HG03457 (cell line): ENCODE measurements at regions not wholly inside any gene's neighbourhood (a gene's known extent, or its start where the extent isn't known, plus 50 kb on each side); places are given as distances from the start of the nearest gene placed in this dataset.
"Not testable (repeated sequence)": the region's sequence is repeated elsewhere in the genome, so short reads cannot be mapped to it uniquely, and the experiment has no call there.

Experiments
- ATAC-seq: cut with Tn5 transposase; IDR thresholded peaks from one replicate; pipeline ENCODE4 v1.9.1; 2021; ENCODE audit warnings: moderate number of reproducible peaks; ENCODE audit not compliant: unreplicated experiment

- no peak for ATAC-seq
Observed at GRCh38 chr4:125573786-125574185, 259.0 kb downstream of the FAT4 start.

GRCh38 chr4:125582302-125582701, 267.5 kb downstream of the FAT4 start:
- ATAC-seq: no peak

DNA sequence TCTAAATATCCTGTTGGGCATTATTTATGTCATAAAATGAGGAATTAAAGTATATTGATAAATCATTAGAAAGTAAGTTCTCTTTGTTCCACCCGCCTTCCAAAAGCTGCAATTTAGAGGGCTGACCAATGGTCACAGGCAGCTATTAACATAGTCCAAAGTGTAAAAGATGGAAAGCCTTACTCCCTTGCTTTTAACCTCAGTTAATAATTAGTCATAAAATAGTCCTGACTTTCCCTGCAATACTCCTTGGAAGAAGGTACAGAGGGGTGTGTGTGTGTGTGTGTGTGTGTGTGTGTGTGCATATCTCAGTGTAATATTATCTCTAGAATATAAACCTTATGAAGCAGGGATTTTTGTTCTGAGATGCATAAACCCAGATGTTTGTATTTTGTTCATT, 275.4 kb downstream of the FAT4 start:
- ATAC-seq: no peak

- no peak for ATAC-seq
Observed at GRCh38 chr4:125591290-125591689, 276.5 kb downstream of the FAT4 start.

DNA sequence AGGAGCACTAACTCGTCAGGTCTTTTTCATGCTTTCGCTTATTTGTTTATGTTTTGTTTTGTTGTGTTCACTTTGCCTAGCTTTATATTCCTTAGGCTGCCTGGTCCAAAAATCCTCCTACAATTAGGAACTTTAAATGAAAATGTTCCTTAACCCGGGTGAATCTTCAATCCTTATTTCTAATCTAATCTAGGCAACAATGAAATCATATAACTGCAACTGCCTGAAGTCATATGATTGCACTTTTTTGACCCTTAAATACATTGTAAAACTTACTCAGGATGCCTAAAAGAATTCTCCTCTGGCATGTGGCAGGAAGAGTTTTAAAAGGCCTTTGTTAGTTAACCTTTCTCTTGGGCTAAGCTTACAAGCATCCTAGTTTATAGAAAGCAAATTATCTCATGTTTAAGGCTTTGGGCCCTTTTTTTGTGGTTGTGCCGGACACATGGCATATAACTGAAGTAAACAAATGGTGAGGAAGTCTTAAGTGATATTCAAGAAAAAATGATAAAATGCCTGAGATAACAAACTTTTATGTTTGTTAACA, 279.4 kb downstream of the FAT4 start:
- no peak for ATAC-seq

- ATAC-seq: not testable (repeated sequence)
Observed at GRCh38 chr4:125605926-125606325, 291.2 kb downstream of the FAT4 start.

GRCh38 chr4:125620066-125620860, 305.5 kb downstream of the FAT4 start:
- ATAC-seq: no peak

GRCh38 chr4:125624951-125625350, 310.2 kb downstream of the FAT4 start:
- no peak for ATAC-seq

GRCh38 chr4:125626946-125627345, 312.2 kb downstream of the FAT4 start:
- no peak for ATAC-seq

DNA sequence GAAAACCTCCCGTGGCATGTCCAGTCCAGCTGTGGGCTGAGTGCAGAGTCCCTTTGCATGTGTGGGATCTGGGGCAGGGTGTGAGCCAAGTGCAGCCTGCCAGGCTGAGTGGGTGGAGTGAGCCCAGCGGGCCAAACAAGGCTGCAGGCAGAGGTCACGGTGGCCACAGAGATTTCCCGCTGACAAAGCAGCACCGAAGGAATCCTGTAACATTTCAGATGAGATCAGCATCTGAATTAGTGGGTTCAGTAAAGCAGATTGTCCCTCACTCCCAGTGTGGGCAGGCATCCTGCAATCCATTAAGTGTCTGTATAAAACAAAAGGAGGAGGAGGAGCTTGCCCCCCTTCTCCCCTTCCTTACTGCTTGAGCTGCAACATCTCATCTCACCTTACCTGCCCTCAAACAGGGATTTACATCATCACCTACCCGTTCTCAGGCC, 324.4 kb downstream of the FAT4 start:
- ATAC-seq: no peak

- no peak for ATAC-seq
Observed at GRCh38 chr4:125641611-125642010, 326.9 kb downstream of the FAT4 start.

DNA sequence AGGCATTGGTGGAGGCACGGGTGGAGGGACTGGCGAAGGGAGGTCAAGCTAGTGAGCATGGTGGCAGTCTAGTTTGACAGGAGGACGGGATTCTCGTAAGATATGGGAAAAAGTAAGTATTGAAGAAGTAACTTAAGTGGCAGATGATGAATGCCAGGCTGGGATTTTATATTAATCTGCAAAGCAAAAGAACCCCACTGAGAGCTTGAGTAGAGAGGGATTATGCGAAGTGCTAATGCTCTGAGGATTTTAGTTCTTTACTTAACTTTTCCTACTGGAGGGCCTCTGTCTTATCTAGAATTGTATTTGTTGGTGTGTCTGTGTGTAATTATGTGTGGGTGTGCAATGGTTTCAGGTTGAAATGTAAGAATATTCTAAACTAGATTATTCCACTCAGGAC, 327.9 kb downstream of the FAT4 start:
- no peak for ATAC-seq

DNA sequence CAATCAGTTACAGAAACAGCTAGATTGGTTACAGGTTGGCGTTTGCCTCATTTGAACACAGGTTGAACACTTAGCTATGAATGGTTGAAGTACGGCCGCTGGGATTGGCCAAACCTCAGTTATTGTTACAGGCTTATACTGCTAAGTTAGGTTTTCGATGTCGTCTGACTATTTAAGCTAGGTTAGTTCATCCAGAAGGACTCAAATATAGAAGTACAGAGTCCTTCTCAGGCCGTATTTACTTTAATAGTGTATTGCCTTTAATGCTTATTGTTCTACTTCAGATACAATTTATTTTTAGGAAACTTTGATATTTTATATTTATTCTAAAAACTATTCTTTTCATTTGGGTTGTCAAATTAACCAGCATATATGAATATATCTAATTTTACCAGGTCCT, 334.7 kb downstream of the FAT4 start:
- no peak for ATAC-seq

DNA sequence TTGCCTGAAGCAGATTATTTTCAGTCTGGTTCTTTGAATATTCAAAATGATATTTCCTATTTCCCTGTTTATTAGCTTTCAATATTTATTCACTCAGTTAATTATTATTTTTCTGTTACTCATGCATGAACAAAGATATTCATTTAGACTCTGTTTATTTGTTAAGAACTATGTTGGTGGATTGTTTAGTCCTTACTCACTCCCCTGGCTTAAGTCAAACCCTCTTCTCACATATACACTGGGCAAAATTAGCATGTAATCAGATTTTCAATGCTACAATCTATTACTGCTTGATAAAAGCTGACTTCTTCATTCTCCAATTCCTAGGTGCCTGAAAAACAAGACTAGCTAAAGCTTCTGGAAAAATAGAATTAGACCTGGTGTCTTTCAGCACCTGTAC, 335.8 kb downstream of the FAT4 start:
- no peak for ATAC-seq

- ATAC-seq: not testable (repeated sequence)
Observed at GRCh38 chr4:125651707-125652357, 337.1 kb downstream of the FAT4 start.

GRCh38 chr4:125658773-125659172, 344.0 kb downstream of the FAT4 start:
- ATAC-seq: no peak

GRCh38 chr4:125663896-125664767, 349.4 kb downstream of the FAT4 start:
- ATAC-seq: no peak

DNA sequence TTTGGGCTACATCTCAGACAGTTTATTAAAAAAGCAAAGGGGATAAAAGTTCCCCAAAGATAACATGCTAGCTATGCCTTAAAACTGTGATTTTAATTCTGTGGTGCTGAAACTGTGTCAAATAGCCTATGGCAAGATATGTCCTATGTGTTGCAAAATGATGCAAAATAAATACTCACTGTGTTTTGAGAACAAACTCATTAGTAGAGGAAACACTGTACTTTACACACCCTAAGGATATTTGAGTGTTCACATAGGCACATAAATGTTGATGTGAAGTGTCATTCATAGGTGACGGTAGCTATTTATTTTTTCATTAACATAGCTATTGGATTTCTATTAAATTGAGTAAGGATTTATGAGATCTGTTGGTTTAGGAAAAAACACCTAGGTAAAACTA, 351.9 kb downstream of the FAT4 start:
- ATAC-seq: no peak

- ATAC-seq: no peak
Observed at GRCh38 chr4:125676156-125676555, 361.4 kb downstream of the FAT4 start.

DNA sequence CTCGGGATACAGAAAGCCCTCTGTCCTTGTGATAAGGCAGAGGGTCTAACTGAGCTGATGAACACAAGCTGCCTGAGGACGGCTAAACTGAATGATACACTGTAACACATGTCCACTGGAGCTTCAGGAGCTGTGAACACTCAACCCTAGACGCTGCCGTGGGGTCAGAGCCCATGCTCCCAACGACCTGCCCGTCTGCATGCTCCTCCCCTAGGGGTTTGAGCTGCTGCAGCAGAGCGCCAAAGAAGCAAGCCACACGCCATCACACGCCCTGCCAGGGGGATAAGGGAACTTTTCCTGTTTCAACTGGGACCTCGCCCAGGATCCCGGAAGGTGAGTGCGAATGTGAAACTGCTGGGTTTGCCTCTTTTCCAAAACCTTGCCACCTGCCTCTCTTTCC, 361.8 kb downstream of the FAT4 start:
- no peak for ATAC-seq

DNA sequence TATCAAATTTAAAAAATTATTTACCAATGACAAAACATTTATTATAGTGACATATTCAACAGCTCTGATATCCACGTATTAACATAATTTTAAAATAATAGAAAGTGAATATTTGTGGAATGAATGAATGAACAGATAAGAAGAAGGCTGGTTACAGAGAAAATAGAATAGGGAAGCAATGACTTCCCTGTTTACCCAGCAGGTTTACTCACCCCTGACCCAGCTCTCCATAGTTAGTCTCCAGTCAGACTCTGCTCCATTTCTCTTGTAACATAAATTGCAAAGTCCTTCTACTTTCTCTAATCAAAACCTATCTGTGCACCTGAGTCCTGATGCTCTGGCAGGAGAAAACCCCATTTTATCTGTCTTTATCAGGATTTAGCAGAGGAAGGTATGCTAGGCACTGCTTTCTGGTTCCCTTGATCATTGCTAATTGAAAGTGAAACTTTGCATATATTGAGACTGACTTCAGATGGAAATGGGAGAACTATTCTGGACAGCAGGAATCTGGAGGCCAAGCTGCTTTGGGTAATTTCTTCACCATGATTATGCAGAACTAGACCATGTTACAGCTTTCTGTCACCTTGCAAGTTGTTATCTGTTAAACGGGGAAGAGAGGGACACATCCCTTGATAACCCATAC, 363.0 kb downstream of the FAT4 start:
- no peak for ATAC-seq
